K562 (cell line): ENCODE measurements at regions not wholly inside any gene's neighbourhood (a gene's known extent, or its start where the extent isn't known, plus 50 kb on each side); places are given as distances from the start of the nearest gene placed in this dataset.

Source experiments
- CHD4 ChIP-seq: fragments of 200-600 bp; sonication (generic); IDR thresholded peaks from 3 replicates; pipeline ENCODE4 v1.6.1; 2012; ENCODE audit warnings: low read depth, mild to moderate bottlenecking, mixed read lengths, low read length, inconsistent platforms; ENCODE audit not compliant: insufficient read depth, insufficient replicate concordance, poor library complexity, severe bottlenecking
- ERF ChIP-seq: fragments of 450-650 bp; formaldehyde crosslinking; IDR thresholded peaks from 2 replicates; pipeline ENCODE4 v1.4.0; 2020; ENCODE audit warnings: mild to moderate bottlenecking, mixed read lengths
- GTF2E2 ChIP-seq: fragments of 200-800 bp; sonication (Bioruptor generic); IDR thresholded peaks from 2 replicates; pipeline ENCODE4 v1.6.1; 2016; ENCODE audit warnings: missing genetic modification characterization, missing compliant biosample characterization
- L3MBTL2 ChIP-seq: fragments of 450-650 bp; IDR thresholded peaks from 2 replicates; pipeline ENCODE4 v1.6.1; 2016; ENCODE audit warnings: mild to moderate bottlenecking, moderate library complexity
- MEIS2 ChIP-seq: fragments of 450-650 bp; IDR thresholded peaks from 2 replicates; pipeline ENCODE4 v1.6.1; 2014; ENCODE audit warnings: mild to moderate bottlenecking; ENCODE audit not compliant: partially characterized antibody
- POLR2AphosphoS5 ChIP-seq: IDR thresholded peaks from 2 replicates; pipeline ENCODE4 v1.6.1; 2011; ENCODE audit warnings: mild to moderate bottlenecking, low read depth, low read length, moderate library complexity; ENCODE audit not compliant: control insufficient read depth, insufficient read depth
- RHOXF2B ChIP-seq: fragments of 250-450 bp; sonication (Bioruptor Pico); conservative IDR thresholded peaks from 2 replicates; pipeline ENCODE4 v1.5.1; 2021
- TGIF2 ChIP-seq: sonication (generic); formaldehyde crosslinking; IDR thresholded peaks from 2 replicates; pipeline ENCODE4 v1.8.1; 2022; ENCODE audit warnings: mild to moderate bottlenecking, missing genetic modification reagents, moderate library complexity
- TF ChIP-seq, protein P1 (sequence below): fragments of 450-650 bp; formaldehyde crosslinking; conservative IDR thresholded peaks from 2 replicates; pipeline ENCODE4 v1.4.0; 2022; ENCODE audit warnings: mild to moderate bottlenecking, missing genetic modification characterization
- TF ChIP-seq, protein P2 (sequence below), 2 experiments: fragments of 450-650 bp; IDR thresholded peaks; 2 replicates each; pipeline ENCODE4 v1.6.1; 2016; ENCODE audit warnings: mild to moderate bottlenecking in 2 of 2, borderline replicate concordance in 1 of 2, low read depth in 1 of 2, moderate library complexity in 1 of 2
- TF ChIP-seq, protein P3 (sequence below): sonication (generic); IDR thresholded peaks from 2 replicates; pipeline ENCODE4 v1.6.1; 2016

DNA sequence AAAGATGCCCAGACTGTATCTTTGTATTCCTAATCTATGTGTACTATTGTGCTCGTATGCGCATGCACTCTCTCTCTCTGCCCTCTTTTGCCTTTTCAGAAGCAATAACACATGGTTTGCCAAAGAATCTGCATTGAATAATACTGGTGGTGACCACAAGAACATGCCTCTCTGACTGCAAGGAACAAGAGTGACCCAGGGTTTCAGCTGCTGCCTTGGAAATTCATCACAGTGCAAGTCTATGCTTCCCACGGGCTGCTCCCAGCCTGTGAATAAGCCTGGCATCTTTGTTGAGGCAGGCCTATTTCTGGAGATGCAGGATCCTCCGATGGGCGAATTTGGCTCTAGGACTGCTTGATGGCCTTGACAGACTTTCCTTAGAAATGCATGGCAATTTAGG lies 689.4 kb upstream of the FANCL start (continued):
- TF ChIP-seq CHD4 (no peak), POLR2AphosphoS5 (no peak), TGIF2 (CRISPR knock-in tag) (no peak), RHOXF2B (CRISPR knock-in tag) (no peak), MEIS2 (no peak), GTF2E2 (tag) (no peak), L3MBTL2 (no peak), ERF (CRISPR knock-in tag) (no peak)
- TF ChIP-seq, protein P1, sequence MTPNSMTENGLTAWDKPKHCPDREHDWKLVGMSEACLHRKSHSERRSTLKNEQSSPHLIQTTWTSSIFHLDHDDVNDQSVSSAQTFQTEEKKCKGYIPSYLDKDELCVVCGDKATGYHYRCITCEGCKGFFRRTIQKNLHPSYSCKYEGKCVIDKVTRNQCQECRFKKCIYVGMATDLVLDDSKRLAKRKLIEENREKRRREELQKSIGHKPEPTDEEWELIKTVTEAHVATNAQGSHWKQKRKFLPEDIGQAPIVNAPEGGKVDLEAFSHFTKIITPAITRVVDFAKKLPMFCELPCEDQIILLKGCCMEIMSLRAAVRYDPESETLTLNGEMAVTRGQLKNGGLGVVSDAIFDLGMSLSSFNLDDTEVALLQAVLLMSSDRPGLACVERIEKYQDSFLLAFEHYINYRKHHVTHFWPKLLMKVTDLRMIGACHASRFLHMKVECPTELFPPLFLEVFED: no peak
- TF ChIP-seq, protein P2, sequence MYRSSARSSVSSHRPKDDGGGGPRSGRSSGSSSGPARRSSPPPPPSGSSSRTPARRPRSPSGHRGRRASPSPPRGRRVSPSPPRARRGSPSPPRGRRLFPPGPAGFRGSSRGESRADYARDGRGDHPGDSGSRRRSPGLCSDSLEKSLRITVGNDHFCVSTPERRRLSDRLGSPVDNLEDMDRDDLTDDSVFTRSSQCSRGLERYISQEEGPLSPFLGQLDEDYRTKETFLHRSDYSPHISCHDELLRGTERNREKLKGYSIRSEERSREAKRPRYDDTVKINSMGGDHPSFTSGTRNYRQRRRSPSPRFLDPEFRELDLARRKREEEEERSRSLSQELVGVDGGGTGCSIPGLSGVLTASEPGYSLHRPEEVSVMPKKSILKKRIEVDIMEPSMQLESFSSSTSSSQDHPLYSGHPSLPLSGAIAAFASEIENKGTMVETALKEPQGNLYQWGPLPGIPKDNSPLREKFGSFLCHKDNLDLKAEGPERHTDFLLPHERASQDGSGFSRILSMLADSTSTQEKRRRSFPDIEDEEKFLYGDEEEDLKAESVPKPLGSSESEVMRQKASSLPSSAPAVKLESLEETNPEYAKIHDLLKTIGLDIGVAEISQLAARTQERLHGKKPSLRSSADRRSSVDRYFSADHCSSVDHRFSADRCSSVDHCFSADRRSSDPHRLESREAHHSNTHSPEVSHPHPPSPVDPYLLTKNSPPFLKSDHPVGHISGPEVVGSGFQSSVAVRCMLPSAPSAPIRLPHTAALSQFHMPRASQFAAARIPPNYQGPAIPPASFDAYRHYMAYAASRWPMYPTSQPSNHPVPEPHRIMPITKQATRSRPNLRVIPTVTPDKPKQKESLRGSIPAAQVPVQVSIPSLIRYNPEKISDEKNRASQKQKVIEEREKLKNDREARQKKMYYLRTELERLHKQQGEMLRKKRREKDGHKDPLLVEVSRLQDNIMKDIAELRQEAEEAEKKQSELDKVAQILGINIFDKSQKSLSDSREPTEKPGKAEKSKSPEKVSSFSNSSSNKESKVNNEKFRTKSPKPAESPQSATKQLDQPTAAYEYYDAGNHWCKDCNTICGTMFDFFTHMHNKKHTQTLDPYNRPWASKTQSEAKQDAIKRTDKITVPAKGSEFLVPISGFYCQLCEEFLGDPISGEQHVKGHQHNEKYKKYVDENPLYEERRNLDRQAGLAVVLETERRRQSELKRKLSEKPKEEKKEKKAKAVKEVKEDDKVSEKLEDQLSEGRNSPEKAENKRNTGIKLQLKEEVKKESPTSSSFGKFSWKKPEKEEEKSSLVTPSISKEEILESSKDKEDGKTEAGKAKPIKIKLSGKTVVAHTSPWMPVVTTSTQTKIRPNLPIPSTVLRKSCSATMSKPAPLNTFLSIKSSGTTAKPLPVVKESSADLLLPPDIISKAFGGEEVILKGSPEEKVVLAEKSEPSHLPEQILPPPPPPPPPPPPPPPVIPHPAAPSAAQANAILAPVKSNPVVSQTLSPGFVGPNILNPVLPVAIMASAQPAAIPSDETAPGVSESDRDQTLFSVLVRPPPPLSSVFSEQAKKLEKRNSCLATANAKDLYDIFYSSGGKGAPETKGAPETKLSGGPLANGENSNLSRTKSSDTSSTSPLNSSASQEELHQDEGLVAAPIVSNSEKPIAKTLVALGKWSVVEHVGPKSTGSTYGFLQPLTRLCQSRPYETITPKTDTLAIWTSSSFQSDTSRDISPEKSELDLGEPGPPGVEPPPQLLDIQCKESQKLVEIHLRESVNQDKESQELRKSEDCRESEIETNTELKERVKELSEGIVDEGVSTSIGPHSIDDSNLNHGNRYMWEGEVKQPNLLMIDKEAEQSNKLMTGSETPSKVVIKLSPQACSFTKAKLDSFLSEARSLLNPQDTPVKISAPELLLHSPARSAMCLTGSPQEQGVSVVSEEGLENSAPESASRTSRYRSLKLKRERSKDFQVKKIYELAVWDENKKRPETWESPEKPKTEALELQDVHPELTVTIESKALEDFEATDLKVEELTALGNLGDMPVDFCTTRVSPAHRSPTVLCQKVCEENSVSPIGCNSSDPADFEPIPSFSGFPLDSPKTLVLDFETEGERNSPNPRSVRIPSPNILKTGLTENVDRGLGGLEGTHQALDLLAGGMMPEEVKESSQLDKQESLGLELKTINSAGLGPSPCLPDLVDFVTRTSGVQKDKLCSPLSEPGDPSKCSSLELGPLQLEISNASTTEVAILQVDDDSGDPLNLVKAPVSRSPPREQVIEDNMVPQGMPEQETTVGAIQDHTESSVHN (IDR thresholded peaks at IDR 0.05; ENCODE audit: borderline replicate concordance in 1 of 2, low read depth in 1 of 2): no peak
- TF ChIP-seq, protein P3, sequence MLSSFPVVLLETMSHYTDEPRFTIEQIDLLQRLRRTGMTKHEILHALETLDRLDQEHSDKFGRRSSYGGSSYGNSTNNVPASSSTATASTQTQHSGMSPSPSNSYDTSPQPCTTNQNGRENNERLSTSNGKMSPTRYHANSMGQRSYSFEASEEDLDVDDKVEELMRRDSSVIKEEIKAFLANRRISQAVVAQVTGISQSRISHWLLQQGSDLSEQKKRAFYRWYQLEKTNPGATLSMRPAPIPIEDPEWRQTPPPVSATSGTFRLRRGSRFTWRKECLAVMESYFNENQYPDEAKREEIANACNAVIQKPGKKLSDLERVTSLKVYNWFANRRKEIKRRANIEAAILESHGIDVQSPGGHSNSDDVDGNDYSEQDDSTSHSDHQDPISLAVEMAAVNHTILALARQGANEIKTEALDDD: no peak
